Smooth muscle cell (in vitro differentiated cells): ENCODE measurements at regions not wholly inside any gene's neighbourhood (a gene's known extent, or its start where the extent isn't known, plus 50 kb on each side); places are given as distances from the start of the nearest gene placed in this dataset.

Source experiments
- DNase-seq: peaks from one replicate; lab custom pipeline; 2025; ENCODE audit not compliant: unreplicated experiment; lab: John Stamatoyannopoulos, UW
- H2AFZ ChIP-seq: fragments of 200-600 bp; sonication (generic); 2 replicates; pipeline ENCODE4 v1.6.0; 2016; ENCODE audit warnings: antibody characterized with exemption, low read depth, mild to moderate bottlenecking
- H3F3A ChIP-seq: fragments of 200-600 bp; sonication (generic); 2 replicates; pipeline ENCODE4 v1.6.0; 2017; ENCODE audit warnings: antibody characterized with exemption, low read depth
- H3K27ac ChIP-seq: fragments of 200-600 bp; sonication (generic); 2 replicates; pipeline ENCODE4 v1.5.1; 2016; ENCODE audit warnings: low read depth, mild to moderate bottlenecking
- H3K27me3 ChIP-seq: fragments of 200-600 bp; sonication (generic); 2 replicates; pipeline ENCODE4 v1.6.1; 2016; ENCODE audit warnings: low read depth, mild to moderate bottlenecking
- H3K36me3 ChIP-seq: fragments of 200-600 bp; sonication (generic); 2 replicates; pipeline ENCODE4 v1.5.1; 2016; ENCODE audit warnings: low read depth
- H3K4me1 ChIP-seq: fragments of 200-600 bp; sonication (generic); 2 replicates; pipeline ENCODE4 v1.5.1; 2016; ENCODE audit warnings: low read depth
- H3K4me2 ChIP-seq: fragments of 200-600 bp; sonication (generic); 2 replicates; pipeline ENCODE4 v1.6.0; 2016; ENCODE audit warnings: mild to moderate bottlenecking
- H3K4me3 ChIP-seq: fragments of 200-600 bp; sonication (generic); 2 replicates; pipeline ENCODE4 v1.5.1; 2016; ENCODE audit warnings: mild to moderate bottlenecking
- H3K79me2 ChIP-seq: fragments of 200-600 bp; sonication (generic); 2 replicates; pipeline ENCODE4 v1.6.0; 2016; ENCODE audit warnings: low read depth, mild to moderate bottlenecking
- H3K9ac ChIP-seq: fragments of 200-600 bp; sonication (generic); 2 replicates; pipeline ENCODE4 v1.6.0; 2016; ENCODE audit warnings: low read depth
- H3K9me3 ChIP-seq: fragments of 200-600 bp; sonication (generic); replicated peaks from 2 replicates; pipeline ENCODE4 v1.5.1; 2016; ENCODE audit warnings: low read depth
- H4K20me1 ChIP-seq: fragments of 200-600 bp; sonication (generic); 2 replicates; pipeline ENCODE4 v1.6.0; 2016; ENCODE audit warnings: low read depth
- WGBS: methylation state at CpG from one replicate; pipeline ENCODE4 v1.1.7; 2016; ENCODE audit warnings: low lambda C conversion rate; 5-methylcytosine and 5-hydroxymethylcytosine counted together
- TF ChIP-seq, protein P1 (sequence below): fragments of 200-600 bp; sonication (generic); IDR thresholded peaks from 2 replicates; pipeline ENCODE4 v1.5.1; 2017; ENCODE audit warnings: borderline replicate concordance, mild to moderate bottlenecking, antibody characterized with exemption; ENCODE audit not compliant: insufficient read depth, poor library complexity, severe bottlenecking

DNA sequence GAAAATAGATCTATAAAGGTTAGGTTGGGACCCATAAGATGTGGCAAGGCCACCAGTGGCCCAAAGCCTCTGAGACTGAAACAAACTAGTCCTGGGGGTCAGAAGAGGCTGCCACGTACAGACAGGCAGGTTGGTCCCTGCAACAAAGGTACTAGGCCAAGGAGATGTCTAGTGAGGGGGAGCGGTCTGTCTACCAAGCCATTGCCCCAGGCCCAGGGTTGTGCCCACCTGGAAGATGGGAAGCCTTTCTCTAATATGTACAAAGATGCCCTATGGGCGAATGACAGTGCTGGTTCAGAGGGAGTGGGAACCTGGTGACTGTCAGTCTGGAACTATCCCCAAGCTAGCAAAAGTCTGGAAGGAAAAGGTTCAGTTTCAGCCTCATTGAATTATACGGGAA lies 233.2 kb downstream of the RBM19 start:
- no peak overlapping the region for H3K9ac ChIP-seq
- WGBS = 79% methylated on average over 4 of the region's 4 CpGs

DNA sequence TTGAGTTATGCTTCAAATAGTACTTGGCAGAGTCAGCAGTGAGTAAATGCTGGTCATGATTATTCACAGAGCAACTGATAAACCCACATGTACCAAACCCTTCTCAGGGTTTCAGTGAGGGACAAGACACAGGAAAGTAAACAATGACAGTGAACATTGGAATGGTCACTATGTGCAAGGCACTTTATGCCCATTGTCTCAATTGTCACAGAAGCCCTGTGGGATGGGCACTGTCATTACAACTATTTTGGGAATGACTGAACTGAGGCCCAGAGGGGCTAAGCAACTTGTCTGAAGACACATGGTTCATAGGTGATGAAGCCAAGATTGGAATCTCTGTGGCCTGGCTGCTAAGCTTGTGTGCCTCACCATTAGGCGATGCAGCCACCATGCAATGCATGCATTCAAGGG lies 238.5 kb downstream of the RBM19 start:
- no peaks in the 10 kb centered on the region for H3K4me1 ChIP-seq
- no peaks in the 10 kb centered on the region for H3K9me3 ChIP-seq
- H3K9ac ChIP-seq = no peak overlapping the region
- no peaks in the 10 kb centered on the region for H3F3A ChIP-seq
- H3K4me3 ChIP-seq = no peak overlapping the region
- H2AFZ ChIP-seq = no peak overlapping the region
- no peaks in the 10 kb centered on the region for H3K79me2 ChIP-seq
- TF ChIP-seq, protein P1, sequence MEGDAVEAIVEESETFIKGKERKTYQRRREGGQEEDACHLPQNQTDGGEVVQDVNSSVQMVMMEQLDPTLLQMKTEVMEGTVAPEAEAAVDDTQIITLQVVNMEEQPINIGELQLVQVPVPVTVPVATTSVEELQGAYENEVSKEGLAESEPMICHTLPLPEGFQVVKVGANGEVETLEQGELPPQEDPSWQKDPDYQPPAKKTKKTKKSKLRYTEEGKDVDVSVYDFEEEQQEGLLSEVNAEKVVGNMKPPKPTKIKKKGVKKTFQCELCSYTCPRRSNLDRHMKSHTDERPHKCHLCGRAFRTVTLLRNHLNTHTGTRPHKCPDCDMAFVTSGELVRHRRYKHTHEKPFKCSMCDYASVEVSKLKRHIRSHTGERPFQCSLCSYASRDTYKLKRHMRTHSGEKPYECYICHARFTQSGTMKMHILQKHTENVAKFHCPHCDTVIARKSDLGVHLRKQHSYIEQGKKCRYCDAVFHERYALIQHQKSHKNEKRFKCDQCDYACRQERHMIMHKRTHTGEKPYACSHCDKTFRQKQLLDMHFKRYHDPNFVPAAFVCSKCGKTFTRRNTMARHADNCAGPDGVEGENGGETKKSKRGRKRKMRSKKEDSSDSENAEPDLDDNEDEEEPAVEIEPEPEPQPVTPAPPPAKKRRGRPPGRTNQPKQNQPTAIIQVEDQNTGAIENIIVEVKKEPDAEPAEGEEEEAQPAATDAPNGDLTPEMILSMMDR = no peak
- H3K27me3 ChIP-seq = peaks cover 10% of the 10 kb centered on the region
- no peaks in the 10 kb centered on the region for H4K20me1 ChIP-seq
- no peaks in the 10 kb centered on the region for H3K36me3 ChIP-seq
- DNase-seq = no peak
- no peak overlapping the region for H3K27ac ChIP-seq
- WGBS = 50% methylated on average over 1 of the region's 1 CpG
- H3K4me2 ChIP-seq = no peak overlapping the region

More for the DNA sequence above, 233.2 kb downstream of the RBM19 start:
- Histone ChIP-seq H3K4me2 (no peak overlapping the region), H3F3A (no peaks in the 10 kb centered on the region), H3K79me2 (no peaks in the 10 kb centered on the region), H3K4me3 (no peak overlapping the region), H3K36me3 (no peaks in the 10 kb centered on the region), H4K20me1 (no peaks in the 10 kb centered on the region), H3K4me1 (peaks cover 5% of the 10 kb centered on the region), H3K27me3 (peaks cover 10% of the 10 kb centered on the region), H3K27ac (no peak overlapping the region), H2AFZ (no peak overlapping the region), H3K9me3 (no peaks in the 10 kb centered on the region)
- DNase-seq = no peak
- TF ChIP-seq, protein P1 = no peak

DNA sequence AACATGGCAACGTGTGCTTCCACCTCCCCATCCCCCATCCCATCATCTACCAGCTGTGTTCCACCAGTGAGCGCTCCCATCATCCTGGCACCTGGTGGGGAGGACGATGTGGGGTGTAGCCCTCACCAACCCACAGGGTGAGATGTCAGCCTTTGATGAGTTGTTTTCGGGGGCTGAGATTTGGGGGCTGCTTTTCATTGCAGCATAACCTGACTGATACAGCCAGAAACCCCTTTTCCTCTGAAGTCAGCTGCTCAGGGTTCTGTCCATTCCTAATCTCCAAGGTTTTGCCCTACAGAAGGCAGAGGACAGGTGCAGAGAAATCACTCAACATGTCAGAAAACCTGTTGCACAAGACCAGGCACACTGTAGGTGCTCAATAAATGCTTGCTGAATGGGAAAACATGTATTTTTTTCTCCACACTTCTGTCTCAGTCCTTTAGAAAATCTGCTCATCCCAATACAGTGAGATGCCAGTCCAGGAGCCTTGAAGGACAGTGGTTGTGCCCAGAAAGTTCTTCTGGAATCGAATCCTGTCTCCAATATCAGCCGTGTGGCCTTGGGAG lies 239.8 kb downstream of the RBM19 start:
- TF ChIP-seq, protein P1 = no peak
- no peak overlapping the region for H3K4me3 ChIP-seq
- no peaks in the 10 kb centered on the region for H3F3A ChIP-seq
- H3K4me1 ChIP-seq = no peaks in the 10 kb centered on the region
- no peak for DNase-seq
- H3K36me3 ChIP-seq = no peaks in the 10 kb centered on the region
- H3K4me2 ChIP-seq = no peak overlapping the region
- no peaks in the 10 kb centered on the region for H3K79me2 ChIP-seq
- H3K9ac ChIP-seq = no peak overlapping the region
- no peak overlapping the region for H2AFZ ChIP-seq
- no peak overlapping the region for H3K27ac ChIP-seq
- H3K27me3 ChIP-seq = peaks cover 7% of the 10 kb centered on the region
- 87% methylated on average over 6 of the region's 6 CpGs for WGBS
- H4K20me1 ChIP-seq = no peaks in the 10 kb centered on the region
- no peaks in the 10 kb centered on the region for H3K9me3 ChIP-seq

DNA sequence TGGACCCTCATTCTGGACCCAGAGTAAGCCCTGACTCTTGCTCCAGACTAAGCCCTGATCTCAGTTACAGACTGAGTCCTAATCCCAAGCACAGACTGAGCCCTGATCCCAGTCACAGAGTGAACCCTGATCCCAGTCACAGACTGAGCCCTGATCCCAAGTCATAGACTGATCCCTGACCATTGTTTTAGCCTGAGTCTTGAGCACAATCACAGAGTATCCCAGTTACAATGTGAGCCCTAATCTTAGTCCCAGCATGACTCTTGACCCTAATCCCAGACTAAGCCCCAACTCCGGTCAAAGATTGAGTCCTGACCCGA lies 240.6 kb downstream of the RBM19 start:
- Histone ChIP-seq H3K36me3 (no peaks in the 10 kb centered on the region), H3K4me3 (no peak overlapping the region), H4K20me1 (no peaks in the 10 kb centered on the region), H3K9me3 (no peaks in the 10 kb centered on the region), H3K27ac (no peak overlapping the region), H3K27me3 (peaks cover 13% of the 10 kb centered on the region), H3K79me2 (no peaks in the 10 kb centered on the region), H3K4me2 (no peak overlapping the region), H3K4me1 (no peaks in the 10 kb centered on the region), H3F3A (no peaks in the 10 kb centered on the region), H3K9ac (no peak overlapping the region), H2AFZ (no peak overlapping the region)
- WGBS = 89% methylated on average over 2 of the region's 2 CpGs
- DNase-seq = no peak
- TF ChIP-seq, protein P1 = no peak
